GM19035 (cell line): ENCODE measurements at regions not wholly inside any gene's neighbourhood (a gene's known extent, or its start where the extent isn't known, plus 50 kb on each side); places are given as distances from the start of the nearest gene placed in this dataset.

ENCODE experiments used
- ATAC-seq: cut with Tn5 transposase; IDR thresholded peaks from one replicate; pipeline ENCODE4 v1.9.1; 2021; ENCODE audit not compliant: unreplicated experiment

DNA sequence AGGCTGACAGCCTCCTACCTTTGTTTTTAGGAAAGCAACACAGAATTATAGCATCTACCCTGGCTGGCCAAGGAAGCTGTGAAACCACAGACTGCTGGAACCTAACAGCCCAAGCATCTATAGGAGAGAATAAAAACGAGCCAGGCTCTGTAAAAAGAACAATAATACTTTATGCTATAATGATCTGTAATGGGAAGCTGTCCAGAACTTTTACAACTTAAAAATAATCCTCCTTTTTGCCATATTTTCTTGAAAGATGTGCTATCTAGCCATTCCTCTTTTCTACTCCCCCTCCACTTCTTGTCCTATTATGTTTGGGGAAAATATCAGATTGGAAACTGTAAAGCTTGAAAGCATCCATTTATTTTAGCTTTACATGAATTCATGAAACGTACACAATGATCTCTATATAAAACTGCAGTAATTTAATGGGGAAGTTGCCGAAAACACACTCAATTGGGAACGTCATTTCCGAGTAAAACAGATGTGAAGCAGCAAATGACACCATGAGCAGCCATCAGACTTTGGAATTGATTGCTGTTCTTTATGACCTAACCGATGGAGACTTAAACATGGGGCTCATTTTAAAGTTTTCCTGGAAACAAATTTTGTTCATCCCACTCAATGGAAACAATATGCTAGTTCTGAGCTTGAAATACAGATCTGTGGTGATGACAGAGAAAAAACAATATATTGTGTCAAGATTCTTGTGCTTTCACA lies 450.3 kb upstream of the CLINT1 start:
- no peak for ATAC-seq

DNA sequence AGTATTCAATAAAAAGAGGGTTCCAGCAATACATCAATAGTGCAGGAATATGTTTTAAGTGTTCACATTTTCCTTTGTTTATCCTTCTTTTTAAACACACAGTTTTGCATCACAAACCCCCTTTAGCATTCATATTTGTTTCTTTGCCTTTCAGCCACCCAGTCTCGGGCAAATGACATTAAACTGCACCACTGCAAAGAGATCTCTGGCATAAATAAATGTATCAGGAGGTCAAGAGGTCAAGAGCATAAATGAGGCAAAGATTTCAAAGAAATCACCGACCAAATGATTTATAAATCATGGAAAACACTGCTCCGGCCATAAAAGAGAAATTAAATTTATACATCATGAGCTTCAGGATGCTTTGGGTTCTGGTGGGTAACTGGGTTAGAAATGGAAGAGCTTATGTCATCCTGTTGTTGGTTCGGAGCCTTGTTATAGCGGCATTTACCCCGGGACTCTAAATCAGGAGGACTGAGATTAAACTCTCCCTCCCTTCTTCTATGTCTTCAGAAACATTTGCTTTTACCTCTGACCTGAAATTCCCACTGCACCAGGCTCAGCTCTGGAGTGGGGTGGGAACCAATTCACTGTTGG lies 449.6 kb upstream of the CLINT1 start:
- ATAC-seq, result no peak

- no peak for ATAC-seq
Observed at GRCh38 chr5:158305861-158306260, 446.9 kb upstream of the CLINT1 start.

DNA sequence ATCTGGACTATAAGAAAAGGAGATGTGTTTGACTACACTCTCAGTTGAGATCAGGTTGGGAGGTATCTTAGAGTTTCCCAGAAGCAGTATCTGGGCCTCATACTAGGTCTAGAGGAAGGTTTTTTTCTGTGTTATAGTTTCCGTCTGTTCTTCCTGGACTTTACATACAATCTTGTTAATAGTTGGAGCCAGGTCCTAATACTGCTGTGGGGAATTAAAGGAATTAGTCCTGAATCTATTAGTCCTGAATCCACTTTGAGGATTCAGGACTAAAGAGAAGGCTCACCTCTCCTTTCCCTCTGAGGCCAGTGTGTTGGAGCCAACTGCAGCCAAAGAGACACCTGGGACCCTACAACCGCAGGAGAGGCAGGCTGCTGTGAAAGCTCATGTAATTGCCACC lies 445.7 kb upstream of the CLINT1 start:
- no peak for ATAC-seq

DNA sequence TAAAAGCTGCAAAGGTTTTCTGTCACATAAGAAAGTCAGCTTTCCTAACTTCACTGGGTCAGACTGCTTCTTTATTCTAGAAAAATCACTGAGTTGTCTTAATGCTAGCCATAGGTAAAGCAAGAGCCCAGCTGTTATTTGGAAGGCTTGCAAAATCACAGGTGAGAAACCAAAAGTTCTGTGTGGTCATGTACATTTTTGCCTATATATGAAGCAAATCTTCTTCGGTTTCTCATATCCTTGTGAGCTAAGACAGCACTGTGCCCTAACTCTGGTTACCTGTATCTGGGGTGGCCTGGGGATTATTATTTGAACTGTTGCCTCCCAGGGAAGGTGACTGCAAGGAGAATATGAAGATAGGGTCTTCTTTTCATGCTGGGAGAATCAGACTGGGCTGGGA lies 444.9 kb upstream of the CLINT1 start:
- ATAC-seq, result no peak

DNA sequence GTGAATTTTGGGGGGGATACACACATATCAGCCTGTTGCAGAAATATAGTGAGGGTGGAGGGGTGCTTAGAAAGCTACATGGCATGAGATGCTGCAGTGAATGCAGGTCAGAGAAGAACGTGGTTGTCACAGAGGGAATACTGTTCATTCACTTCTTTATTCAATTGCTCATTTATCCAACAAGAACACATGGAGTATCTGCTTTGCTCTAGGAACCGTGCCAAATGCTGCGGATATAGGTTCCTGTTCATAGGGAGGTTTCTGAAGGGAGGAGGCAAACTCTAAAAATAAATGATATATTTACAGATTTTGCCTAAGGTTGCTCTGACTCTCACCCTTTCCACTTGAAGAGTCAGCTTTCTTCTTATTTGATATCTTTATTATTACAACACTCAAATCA lies 444.3 kb upstream of the CLINT1 start:
- no peak for ATAC-seq

GRCh38 chr5:158302029-158302428 lies 443.1 kb upstream of the CLINT1 start:
- no peak for ATAC-seq

- no peak for ATAC-seq
Observed at GRCh38 chr5:158301186-158301585, 442.2 kb upstream of the CLINT1 start.

DNA sequence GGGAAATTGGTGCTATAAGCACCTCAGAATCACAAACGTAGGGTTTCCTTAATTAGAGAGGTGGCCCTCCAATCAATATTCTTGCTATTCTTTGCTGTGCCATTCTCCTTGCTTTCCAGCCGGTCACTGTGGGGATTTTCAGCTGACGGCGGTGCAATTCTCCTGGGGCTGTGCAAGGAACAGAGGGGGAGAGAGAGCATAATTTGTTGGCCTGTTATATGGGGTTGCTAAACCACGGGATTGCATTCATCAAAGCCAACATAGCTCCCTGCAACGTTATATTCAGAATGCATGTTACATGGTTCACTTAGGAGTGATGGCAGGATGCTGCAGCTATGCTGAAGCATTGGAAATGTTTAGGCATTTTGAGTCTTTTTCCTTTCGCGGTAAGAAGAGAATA lies 441.3 kb upstream of the CLINT1 start:
- no peak for ATAC-seq

DNA sequence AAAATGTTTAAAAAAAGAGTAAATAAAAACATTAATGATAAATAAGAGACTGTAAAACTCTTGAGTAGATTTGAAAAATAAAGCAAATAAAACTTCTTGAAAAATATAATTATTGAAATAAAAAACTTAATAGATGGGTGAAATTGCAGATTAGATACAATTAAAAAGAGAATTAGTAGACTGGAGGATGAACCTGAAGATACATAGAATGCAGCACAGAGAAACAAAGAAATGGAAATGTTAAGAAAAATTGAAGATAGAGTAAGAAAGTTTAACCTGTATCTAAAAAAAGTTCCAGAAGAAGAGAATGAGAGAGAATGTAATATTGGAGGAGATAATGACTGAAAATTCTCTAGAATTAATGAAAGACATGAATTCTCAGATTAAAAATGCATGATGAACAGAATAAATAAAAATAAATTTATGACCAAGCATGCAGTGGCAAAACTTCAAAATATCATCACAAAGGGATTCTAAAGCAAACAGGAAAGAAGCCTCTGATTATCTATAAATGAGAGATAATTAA lies 438.1 kb upstream of the CLINT1 start:
- ATAC-seq, result no peak

DNA sequence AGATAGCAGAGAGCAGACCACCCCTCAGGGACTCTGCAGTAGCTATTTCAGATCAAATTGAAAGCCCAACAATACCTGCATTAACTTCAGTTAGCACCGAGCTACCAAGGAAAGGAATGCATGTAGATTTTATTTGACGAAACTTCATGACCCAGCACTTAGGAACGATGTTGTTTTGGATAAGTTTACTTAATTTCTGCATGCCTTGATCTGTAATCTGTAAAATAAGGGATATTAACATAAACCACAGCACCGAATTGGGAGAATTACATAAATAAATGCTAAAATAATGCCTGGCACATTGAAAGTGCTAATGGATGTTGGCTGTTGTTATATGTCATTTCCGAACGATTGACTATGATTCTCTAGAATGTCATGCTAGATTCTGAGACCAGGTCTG lies 435.8 kb upstream of the CLINT1 start:
- ATAC-seq, result no peak

- no peak for ATAC-seq
Observed at GRCh38 chr5:158292981-158293380, 434.0 kb upstream of the CLINT1 start.

GRCh38 chr5:158289967-158290366 lies 431.0 kb upstream of the CLINT1 start:
- ATAC-seq, result no peak

DNA sequence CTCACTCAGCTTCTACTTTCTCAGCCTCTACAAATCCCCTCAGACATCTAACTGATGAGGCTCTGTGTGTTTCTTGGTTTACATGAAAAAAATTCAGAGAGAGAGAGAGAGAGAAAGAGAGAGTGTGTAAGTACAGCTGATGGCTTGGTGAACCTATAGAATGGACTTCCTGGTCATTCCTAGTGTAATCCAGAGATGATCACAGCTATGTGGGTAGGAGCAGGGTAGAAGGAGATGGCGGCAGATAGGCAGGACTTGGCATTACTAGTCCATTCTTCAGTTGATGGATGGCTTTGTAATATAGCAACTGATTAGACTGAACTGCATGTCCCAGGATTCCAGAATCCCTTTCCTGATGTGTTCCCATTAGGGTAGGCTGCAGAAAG lies 429.3 kb upstream of the CLINT1 start:
- ATAC-seq, result no peak

DNA sequence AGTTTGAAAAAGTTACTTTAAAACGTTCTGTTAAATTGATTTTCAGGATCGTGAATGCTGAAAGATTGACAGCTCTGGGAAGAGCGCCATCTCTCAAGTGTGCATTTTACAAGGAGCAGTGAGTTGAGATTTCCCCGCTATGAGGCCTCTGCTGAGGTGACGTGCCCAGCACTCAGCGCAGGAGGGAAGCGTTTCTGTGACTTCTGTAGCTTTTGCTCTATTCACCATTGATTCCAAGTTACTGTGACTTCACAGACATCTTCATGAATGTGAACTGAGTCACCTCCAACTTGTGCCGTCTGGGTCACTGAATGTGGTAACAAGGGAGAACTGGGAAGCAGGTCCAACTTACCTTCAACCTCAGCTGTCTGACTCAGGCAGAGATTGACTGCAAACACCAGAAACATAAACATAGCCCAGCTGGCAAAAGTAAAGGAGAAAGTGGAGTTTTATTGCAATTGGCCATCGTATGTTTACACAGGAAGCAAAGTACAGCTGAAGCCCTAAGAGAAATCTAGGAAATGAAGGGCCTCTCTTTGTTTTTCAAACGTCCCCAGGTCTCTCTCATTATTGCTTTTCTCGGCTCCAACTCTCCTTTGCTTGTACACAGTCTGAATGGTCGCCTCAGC lies 428.8 kb upstream of the CLINT1 start:
- no peak for ATAC-seq

GRCh38 chr5:158286827-158287226 lies 427.9 kb upstream of the CLINT1 start:
- ATAC-seq, result no peak

DNA sequence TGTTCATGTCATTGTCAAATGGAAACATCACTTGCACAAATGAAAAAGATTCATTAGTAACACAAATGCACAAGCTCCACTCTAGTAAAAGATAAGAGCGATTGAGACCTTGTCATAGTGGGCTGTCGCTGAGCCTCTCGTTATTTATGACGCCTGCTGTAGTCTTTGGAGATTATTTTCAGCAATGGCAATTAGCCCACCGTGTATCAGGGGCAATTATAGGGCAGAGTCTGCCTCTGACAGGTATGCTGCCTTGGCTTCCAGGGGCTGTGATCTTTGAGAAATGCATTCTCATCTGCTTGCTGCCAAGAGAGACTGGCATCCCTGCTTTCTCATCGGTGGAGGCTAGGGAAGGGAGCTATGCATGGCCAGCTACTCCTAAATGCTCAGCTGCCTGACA lies 426.8 kb upstream of the CLINT1 start:
- no peak for ATAC-seq

GRCh38 chr5:158284242-158284641 lies 425.3 kb upstream of the CLINT1 start:
- ATAC-seq, result no peak

- ATAC-seq, result no peak
Observed at GRCh38 chr5:158283397-158283796, 424.5 kb upstream of the CLINT1 start.

- no peak for ATAC-seq
Observed at GRCh38 chr5:158278216-158278925, 419.4 kb upstream of the CLINT1 start.

DNA sequence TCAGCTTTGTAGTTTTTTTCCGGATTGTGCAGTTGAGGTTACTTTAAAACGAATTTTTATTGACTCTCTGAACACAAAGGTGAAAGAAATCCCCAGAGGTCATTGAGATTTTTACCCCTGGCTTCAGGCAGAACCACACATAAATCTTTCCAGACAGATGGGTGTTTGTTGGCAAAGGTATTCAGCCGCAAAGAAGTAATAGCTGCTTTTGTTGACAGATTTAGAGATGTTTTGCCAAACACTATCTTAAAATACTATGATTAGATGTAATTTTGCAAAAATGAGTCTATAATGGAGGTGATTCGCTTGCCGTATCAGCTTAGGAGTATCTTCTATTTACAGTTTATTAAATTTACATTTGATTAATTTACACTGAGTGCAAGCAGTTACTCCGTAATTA lies 418.3 kb upstream of the CLINT1 start:
- no peak for ATAC-seq

DNA sequence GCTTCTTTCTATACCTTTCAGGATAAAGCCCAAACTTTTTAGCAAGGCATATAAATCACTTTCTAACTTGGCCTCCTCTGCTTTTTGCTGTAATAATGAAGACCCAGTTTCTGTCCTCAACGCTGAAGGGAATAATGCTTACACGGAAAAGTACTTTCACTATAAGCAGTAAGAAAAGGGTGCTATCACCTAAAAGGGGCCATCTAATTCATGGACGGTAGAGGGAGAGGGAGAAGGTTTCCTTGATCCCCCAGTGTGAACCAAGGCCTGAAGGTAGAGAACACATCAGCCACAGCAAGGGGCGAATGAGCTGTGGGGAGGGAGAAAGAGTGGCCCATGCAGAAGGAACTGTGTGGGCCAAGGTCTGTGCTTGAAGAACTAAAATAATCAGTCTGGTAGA lies 417.7 kb upstream of the CLINT1 start:
- ATAC-seq, result no peak
